Fibroblast of the aortic adventitia (primary cell): ENCODE measurements at regions not wholly inside any gene's neighbourhood (a gene's known extent, or its start where the extent isn't known, plus 50 kb on each side); places are given as distances from the start of the nearest gene placed in this dataset.

Source experiments
- DNase-seq: peaks from one replicate; pipeline ENCODE4 v3.0.0-alpha.2; 2010; ENCODE audit warnings: low read depth
- H3K4me3 ChIP-seq: 2 replicates; pipeline ENCODE4 v1.5.1; 2011; ENCODE audit warnings: low read depth, mild to moderate bottlenecking, control low read depth, low read length, moderate library complexity
- CTCF ChIP-seq: IDR thresholded peaks from 2 replicates; pipeline ENCODE4 v1.5.1; 2011; ENCODE audit warnings: mild to moderate bottlenecking, low read length, control low read depth, inconsistent platforms; ENCODE audit not compliant: insufficient read depth

DNA sequence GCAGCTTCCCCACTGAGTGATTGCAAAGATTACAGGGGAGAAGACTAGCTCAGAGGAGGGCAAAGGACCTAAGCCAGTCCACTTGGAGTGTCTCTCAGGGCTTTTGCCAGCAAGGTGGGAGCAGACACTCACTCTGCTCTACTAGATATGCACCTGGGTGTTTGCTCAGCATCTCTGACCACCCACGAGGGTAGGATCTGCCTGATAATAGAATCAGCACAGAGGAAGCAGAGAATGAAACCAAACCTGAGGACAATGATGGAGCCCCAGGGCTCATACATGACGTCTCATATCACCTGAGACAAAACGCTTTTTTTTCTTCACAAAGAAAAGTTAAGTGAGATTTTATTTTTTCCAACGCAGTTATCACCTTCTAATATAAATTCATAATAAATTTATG is 79.4 kb downstream of the RRAGC start:
- no peak for TF ChIP-seq CTCF
- DNase-seq = no peak
- no peak overlapping the region for H3K4me3 ChIP-seq

GRCh38 chr1:38779491-38779890 is 80.1 kb downstream of the RRAGC start:
- DNase-seq = no peak
- no peak for TF ChIP-seq CTCF
- no peak overlapping the region for H3K4me3 ChIP-seq

DNA sequence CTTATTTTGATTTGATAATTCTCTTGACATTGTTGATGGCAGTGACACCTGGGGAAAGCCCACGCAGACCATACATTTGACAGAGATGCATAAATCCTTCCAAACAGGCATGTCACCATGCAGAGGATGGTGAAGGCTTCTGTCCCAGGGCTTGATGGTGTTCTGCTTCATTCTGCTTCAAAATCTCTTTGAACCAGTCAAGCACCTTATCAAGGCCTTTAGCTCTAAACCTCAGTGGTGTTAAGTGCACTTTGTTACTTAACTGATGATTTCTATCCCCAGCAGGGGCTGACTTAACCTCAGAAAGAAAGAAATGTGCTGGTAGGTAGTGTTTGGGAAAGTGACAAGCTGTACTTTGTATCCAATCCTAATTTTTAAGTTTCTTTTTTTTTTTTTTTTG is 81.1 kb downstream of the RRAGC start:
- no peak for TF ChIP-seq CTCF
- no peak overlapping the region for H3K4me3 ChIP-seq
- DNase-seq = no peak

DNA sequence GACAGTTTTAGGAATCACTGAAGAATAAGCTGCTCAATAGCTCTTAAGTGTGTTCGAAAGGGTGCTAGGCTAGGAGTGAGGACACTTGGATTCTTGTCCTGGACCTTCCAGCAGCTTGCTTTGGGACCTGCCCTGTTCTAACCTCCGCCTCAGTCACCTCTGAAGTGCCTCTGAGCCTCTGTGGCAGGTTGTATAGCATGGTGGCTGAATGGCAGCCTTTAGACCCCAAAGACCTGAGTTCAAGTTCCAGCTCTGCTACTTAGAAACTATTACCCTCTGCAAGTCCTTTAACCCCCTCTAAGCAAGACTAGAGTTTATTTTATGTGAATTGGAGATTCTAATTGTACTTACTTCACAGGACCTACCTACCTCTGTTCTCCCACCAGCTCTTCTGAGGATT is 81.5 kb downstream of the RRAGC start:
- DNase-seq = no peak
- no peak for TF ChIP-seq CTCF
- H3K4me3 ChIP-seq = no peak overlapping the region

DNA sequence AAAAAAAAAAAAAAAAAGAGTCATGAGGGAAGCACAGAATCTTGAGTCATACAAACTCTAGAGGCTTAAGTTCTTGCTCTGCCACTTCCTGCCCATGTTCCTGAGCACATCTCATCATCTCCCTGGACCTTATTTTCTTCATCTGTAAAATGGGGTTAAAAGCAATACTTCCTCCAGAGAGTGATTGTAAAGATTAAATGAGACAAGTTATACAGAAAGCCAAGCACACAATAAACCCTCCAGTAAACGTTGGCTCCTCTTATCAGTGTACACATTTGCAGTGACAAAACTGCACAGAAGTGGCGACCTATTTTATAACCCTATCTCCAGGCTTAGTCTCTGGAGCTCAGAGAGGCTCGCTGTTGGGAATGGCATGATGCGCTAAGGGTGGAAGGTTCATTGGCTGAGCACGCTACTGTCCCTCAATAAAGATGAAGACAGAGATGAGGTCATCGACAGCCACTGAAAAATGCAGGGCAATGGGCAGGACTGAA is 82.1 kb downstream of the RRAGC start:
- H3K4me3 ChIP-seq = no peak overlapping the region
- no peak for DNase-seq
- TF ChIP-seq CTCF = no peak

GRCh38 chr1:38776466-38777065 is 83.0 kb downstream of the RRAGC start:
- DNase-seq = no peak
- no peak for TF ChIP-seq CTCF
- no peak overlapping the region for H3K4me3 ChIP-seq
